NCI-H2227 (cell line): ENCODE measurements at regions not wholly inside any gene's neighbourhood (a gene's known extent, or its start where the extent isn't known, plus 50 kb on each side); places are given as distances from the start of the nearest gene placed in this dataset.

ENCODE experiments used
- DNase-seq: peaks from one replicate; lab custom pipeline; 2025; ENCODE audit not compliant: unreplicated experiment; lab: John Stamatoyannopoulos, UW

- DNase-seq: no peak
These were observed 603.7 kb upstream of the CFAP20DC start for GRCh38 chr3:59653405-59654122.

- no peak for DNase-seq
These were observed 594.9 kb upstream of the CFAP20DC start for GRCh38 chr3:59644479-59645402.

- no peak for DNase-seq
These were observed 591.5 kb upstream of the CFAP20DC start for GRCh38 chr3:59641169-59641899.

GRCh38 chr3:59632760-59633573 is 583.1 kb upstream of the CFAP20DC start:
- peak; percentile 81 for DNase-seq

GRCh38 chr3:59631482-59631881 is 581.7 kb upstream of the CFAP20DC start:
- DNase-seq: no peak

- no peak for DNase-seq
These were observed 571.2 kb upstream of the CFAP20DC start for GRCh38 chr3:59621037-59621436.

- DNase-seq: no peak
These were observed 570.5 kb upstream of the CFAP20DC start for GRCh38 chr3:59620325-59620724.

GRCh38 chr3:59612444-59612715 is 562.6 kb upstream of the CFAP20DC start:
- no peak for DNase-seq

- no peak for DNase-seq
These were observed 562.0 kb upstream of the CFAP20DC start for GRCh38 chr3:59611649-59612443.

GRCh38 chr3:59609657-59610348 is 560.0 kb upstream of the CFAP20DC start:
- DNase-seq: peak; percentile 10

- peak; percentile 28 for DNase-seq
These were observed 558.5 kb upstream of the CFAP20DC start for GRCh38 chr3:59608356-59608755.

- DNase-seq: no peak
These were observed 557.8 kb upstream of the CFAP20DC start for GRCh38 chr3:59607656-59608055.

GRCh38 chr3:59606638-59607266 is 556.9 kb upstream of the CFAP20DC start:
- DNase-seq: no peak

GRCh38 chr3:59605944-59606534 is 556.2 kb upstream of the CFAP20DC start:
- DNase-seq: no peak

- DNase-seq: no peak
These were observed 555.5 kb upstream of the CFAP20DC start for GRCh38 chr3:59605318-59605717.

- DNase-seq: no peak
These were observed 551.7 kb upstream of the CFAP20DC start for GRCh38 chr3:59601486-59601885.

GRCh38 chr3:59600631-59601030 is 550.8 kb upstream of the CFAP20DC start:
- DNase-seq: no peak

- DNase-seq: no peak
These were observed 546.9 kb upstream of the CFAP20DC start for GRCh38 chr3:59596741-59597140.

- no peak for DNase-seq
These were observed 546.0 kb upstream of the CFAP20DC start for GRCh38 chr3:59595830-59596229.
